Erythroblast (primary cell): ENCODE measurements at regions not wholly inside any gene's neighbourhood (a gene's known extent, or its start where the extent isn't known, plus 50 kb on each side); places are given as distances from the start of the nearest gene placed in this dataset.

Experiments used
- DNase-seq, 2 experiments: peaks; one replicate each; lab custom pipeline; 2025; lab: John Stamatoyannopoulos, UW
- GATA1 ChIP-seq: IDR thresholded peaks from 2 replicates; pipeline ENCODE4 v1.6.1; 2011; ENCODE audit warnings: low read depth, mild to moderate bottlenecking, control low read depth, low read length, moderate library complexity
- POLR2A ChIP-seq: IDR thresholded peaks from 2 replicates; pipeline ENCODE4 v1.6.1; 2011; ENCODE audit warnings: mild to moderate bottlenecking, low read length

DNA sequence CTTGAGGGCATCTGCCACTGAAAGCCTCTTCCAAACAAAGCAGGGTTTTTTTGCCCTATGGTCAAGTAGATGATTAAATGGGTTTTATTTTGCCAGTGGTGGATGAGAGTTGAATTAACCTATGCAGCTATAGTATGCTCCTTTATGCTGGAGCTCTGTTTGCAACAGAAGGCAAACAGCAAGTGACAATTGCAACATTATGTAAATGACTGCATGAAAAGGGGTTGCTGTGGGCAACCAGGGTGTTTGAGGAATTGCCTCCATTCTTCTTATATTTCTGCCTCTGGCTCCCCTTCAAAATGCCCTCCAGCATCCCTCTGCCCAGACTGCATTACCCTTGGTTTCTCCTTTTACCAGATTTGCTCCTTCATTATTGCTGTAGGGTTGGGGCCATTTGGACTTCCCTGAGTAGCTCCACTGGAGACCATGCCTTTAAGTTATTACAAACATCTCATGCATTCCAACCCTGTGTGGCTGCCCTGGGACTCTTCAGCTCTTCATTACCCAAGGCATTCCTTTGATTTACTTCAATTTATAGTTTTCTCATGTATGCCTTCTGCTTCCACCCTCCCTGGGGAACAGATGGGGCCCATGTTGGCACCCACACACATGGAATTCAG lies 398.4 kb downstream of the PRDM2 start:
- TF ChIP-seq GATA1 (no peak), POLR2A (no peak)
- no peak for DNase-seq

DNA sequence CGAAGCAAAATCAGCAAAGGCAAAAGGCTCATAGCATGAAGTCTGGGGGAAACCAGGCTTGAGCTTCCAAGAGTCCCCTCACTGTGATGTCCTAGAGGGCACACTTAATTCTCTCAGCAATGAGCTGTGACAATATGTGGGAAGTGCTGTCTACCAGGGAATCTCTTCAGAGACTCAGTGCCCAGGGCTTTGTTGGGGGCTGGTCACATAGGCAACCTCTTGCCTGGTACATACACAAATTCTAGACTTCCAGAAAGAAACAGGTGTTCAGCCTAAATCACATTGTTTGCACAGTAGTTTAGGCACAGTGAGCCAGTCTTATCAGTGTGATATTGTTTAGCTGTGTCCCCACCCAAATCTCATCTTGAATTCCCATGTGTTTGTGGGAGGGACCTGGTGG lies 400.5 kb downstream of the PRDM2 start:
- TF ChIP-seq POLR2A (no peak), GATA1 (no peak)

DNA sequence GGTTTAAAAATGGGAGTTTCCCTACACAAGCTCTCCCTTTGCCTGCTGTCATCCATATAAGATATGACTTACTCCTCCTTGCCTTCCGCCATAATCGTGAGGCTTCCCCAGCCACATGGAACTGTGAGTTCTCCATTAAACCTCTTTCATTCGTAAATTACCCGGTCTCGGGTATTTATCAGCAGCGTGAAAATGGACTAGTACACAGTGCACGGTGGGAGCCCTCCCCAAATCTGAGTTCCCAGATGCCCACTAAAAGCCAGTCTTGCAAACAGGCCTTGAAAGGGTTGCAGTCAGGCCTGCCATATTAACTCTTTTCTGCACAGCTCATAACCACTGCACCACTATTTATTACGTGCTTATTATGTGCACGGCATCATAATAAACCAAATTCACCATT lies 400.9 kb downstream of the PRDM2 start:
- no peak for TF ChIP-seq GATA1
- no peak for TF ChIP-seq POLR2A
- no peak for DNase-seq

More for the DNA sequence above, 400.5 kb downstream of the PRDM2 start:
- DNase-seq, result no peak

DNA sequence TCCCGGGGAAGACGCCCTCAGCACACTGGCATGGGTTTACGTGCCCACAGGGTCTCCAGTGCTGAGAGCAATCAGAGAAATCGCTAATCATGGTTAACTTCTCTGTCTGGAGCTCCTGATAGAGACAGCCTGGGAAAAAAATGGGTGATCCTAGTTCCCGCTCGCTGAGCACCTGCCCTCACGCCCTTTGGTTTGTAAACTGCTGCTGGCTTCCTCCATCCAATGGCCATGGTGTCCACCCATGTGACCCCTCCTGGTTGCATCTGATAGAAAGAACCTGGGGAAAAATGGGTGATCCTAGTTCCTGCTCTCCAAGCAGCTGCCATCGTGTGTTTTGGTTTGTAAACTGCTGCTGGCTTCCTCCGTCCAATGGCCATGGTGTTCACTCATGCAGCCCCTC lies 402.2 kb downstream of the PRDM2 start:
- DNase-seq, result no peak
- TF ChIP-seq GATA1, result no peak
- TF ChIP-seq POLR2A, result no peak

DNA sequence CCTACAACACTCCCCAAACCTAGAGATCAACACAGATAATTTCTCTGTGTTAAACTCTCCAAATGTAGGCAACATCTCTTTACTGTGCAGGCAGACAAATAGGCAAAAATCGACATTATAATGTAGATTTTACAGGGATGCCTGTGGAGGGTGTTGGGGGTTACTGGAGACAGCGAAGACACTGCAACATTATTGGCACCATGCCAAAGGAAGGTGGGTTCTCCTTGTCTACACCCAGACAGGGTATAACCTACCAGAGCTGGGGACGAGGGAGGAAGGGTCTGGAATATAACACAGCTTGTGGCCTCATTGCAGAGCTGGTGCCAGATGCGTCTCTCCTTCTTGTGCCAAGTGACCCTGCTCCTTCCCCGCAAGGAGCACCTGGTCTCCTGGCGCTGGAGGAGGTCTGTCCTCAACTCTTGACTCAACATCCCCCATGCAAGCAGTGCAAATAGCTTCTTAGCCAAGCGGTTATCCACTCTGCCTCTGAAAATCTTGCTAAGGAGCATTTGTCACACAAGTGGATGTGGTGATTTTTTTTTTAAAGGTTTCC lies 404.0 kb downstream of the PRDM2 start:
- TF ChIP-seq POLR2A, result no peak
- TF ChIP-seq GATA1, result no peak
- no peak for DNase-seq

DNA sequence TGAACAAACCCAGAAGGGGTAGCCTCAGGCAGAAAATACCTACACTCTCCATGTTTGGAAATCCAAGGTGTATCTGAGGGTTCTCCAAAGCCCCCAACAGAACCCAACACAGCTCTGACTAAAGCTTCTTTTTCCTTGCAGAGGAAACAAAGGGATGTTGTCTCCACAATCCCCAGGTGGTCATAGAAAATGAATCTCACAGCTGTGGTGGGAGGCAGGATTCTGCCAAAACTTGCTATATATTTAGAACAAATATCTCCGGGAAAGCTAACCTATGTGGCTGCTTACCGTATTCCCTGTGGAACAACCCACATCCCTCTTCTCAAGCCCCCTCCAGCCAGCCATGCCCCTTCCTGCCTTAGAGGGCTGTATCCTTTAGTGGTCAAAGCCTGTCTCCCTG lies 406.1 kb downstream of the PRDM2 start:
- TF ChIP-seq GATA1 (no peak), POLR2A (no peak)
- no peak for DNase-seq

DNA sequence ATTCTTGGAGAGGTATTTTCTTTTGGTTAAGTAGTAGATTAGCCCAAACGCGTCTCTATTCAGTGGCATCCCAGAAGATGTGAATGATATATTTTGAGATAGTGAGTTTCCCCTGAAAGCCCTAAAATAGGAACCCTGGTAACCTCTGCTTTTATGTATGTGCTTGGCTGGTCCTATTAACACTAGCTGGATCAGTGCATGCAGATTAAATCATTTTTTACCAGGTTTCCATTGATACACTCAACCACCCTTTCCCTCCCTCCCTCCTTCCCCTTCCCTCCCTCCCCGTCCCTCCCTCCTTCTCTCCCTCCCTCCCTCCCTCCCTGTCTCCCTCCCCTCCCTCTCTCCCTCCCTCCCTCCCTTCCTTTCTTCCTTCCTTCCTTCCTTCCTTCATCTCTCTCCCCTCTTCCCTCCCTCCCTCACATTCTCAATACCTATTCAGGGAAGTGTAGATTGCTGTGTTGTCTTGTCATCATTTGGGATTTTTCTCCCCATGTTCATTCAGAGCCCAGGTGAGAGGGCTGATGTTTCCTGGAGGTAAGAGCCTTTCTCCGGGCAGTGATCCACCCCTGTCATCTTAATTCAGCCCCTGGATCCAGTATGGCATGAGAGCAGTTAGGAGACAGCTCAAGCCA lies 406.8 kb downstream of the PRDM2 start:
- DNase-seq, result no peak
- TF ChIP-seq POLR2A, result no peak
- TF ChIP-seq GATA1, result no peak

DNA sequence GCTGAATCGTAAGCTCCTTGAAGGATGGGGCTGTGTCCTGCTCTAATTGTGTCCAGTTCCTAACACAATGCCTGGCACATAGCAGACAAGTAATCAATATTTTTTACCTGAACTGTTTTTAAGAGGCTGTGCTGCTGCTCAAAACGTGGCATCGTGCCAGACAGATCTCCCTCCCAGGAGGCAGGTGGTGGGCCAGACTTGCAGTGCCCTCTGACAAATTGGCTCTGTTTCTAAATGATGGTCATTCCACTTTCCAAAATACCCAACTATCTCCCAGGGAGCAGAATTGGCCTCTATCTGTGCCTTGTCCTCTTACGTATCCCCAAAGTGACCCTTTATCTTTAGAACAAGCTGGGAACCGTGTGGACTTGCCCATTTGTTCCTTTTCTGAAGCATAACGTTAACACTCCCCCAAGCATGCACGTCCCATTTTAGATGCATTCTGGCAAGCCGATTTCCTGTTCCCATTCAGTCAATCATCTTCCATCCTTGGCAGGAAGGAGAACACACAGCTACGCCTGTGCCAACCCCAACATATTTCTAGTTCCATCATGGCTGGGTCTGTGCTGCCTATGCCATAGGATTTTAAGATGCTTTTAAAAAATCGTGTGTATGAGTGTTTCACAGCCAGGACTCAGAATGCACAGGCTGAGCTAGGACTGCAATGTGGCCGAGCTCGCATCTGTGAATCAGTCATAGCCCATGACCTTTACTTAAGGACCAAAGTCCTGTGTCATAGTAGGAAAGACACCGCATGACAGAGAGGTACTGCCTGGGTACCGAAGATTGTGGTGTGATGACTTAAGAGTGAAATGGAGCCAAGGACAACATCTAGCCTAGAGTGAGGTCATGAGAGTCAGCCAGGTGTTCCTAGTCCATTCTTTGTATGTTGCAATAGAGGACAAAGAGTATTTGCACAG lies 408.6 kb downstream of the PRDM2 start:
- no peak for TF ChIP-seq GATA1
- TF ChIP-seq POLR2A, result no peak
- no peak for DNase-seq

DNA sequence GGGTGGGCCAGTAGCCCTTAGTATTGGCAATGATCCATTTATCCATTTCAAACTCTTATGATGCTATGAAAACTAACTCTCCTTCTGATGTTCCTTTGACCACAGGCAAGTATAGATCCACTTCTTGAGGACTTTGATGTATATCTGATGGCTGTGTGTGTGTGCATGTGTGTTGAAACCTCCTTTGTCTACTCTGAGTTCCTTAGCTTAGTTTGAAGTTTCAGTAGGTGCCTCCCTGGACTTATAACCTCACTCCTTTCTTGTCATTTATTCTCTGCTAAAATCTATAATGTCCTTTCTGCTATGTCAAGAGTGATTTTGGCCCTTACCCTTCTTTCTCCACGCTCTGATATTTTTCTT lies 409.3 kb downstream of the PRDM2 start:
- no peak for DNase-seq
- no peak for TF ChIP-seq GATA1
- TF ChIP-seq POLR2A, result no peak

DNA sequence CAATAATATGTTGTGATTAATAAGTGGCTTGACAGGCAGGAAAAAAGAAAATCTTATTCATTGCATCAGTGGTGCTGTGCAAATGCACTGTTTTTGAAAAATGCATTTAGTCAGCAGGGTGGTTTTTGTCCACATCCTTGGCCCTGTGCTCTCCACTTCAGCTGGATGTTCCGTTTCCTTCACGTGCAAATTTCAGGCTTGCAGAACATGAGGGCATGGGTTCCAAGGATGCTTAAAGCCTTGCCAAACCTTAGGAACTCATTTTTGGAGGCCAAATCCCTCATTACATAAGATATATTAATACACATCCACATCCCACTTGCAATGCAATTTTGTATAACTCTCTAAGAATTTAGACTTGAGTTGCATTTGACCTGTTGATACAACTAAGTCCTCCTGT lies 410.1 kb downstream of the PRDM2 start:
- no peak for TF ChIP-seq POLR2A
- no peak for TF ChIP-seq GATA1
- no peak for DNase-seq

DNA sequence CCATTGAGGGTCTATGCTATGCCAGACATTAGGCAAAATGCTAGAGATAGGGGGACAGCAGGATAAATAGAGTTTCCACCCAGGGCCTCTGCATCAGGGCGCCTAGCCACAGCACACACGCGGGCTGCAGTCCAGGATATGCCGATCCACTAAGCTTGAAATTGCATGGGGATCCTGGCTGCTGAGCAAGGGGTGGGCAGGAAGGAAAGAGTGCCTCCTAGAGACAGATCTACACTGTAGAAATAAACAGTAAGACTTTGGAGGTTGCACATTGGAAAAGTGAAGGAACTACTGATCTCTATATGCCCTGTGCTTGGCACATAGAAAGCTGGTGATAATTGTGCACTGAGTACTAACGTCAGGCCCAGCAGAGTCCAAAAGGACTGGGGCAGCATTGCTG lies 411.1 kb downstream of the PRDM2 start:
- no peak for DNase-seq
- TF ChIP-seq GATA1, result no peak
- no peak for TF ChIP-seq POLR2A

DNA sequence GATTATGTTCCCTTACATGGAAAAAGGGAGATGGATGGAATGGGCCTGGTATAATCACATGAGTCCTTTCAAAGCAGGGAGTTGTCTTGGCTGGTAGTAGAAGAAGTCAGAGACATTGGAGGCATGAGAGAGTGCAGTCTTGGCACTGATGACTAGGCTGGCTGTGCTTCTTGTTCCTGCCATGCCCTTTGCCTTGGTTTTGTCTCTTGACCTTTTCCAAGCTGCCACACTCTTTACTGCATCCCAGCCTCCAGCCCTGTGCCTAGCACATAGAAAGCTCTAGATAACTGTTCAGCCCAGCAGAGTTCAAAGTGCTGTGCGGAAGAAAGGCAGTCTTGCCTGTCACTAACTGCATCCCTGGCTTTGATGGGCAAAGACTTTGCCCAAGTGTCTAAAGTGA lies 412.6 kb downstream of the PRDM2 start:
- TF ChIP-seq POLR2A, result no peak
- TF ChIP-seq GATA1, result no peak

DNA sequence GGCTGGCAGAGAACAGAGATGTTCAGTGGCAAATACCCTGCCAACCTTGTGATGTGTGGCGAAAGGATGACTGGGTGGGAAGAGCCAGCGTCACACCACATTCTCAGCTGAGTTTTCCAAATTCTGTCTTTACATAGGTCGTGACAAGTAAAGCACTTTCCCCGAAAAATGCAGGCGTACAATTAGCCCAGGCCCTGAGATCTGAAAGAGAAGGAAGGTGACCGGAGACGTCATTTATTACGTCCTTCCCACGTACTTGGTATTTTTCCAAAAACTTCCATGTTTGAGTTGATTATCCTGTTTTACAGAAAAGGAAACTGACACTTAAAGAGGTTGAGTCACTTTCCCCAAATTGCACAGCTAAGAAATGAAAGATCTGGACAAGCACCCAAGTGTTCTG lies 413.3 kb downstream of the PRDM2 start:
- TF ChIP-seq GATA1, result no peak
- TF ChIP-seq POLR2A, result no peak
- no peak for DNase-seq

More for the DNA sequence above, 412.6 kb downstream of the PRDM2 start:
- no peak for DNase-seq

DNA sequence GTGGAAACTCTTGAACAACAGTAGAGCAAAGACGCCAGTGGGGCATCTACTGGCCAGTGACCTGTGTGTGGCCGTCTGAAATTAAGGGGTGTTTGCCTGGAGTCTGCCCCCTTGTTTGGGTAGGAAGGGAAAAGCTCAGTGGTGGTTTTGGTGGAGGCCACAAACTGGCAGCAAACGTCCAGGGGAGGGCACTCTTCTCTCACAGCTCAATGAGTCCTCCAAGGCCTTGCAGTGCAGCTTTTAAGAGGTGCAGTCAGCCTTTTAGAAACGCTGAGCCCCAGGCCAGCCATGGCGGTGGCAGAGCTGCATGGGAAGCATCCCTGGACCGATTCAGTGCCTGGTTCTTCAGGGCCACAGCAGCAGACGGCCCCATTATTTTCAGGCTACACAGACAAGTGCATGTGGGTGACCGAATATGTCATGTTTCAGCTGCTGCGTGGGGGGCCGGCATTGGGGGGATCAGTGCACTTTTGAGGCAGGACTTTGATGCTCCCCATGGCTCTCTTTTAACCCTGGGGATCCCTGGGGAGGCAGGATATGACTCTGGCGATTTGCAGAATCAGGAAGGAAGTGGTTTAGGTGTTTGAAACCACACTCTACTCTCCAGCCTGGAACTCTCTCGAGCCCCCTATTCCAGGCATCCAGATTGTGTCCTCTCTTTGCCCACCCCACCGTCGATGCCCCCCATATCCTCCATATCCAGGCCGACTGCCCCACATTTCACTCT lies 414.0 kb downstream of the PRDM2 start:
- peak in 1 of 2 experiments; percentile 11 for DNase-seq
- TF ChIP-seq POLR2A (no peak), GATA1 (no peak)

DNA sequence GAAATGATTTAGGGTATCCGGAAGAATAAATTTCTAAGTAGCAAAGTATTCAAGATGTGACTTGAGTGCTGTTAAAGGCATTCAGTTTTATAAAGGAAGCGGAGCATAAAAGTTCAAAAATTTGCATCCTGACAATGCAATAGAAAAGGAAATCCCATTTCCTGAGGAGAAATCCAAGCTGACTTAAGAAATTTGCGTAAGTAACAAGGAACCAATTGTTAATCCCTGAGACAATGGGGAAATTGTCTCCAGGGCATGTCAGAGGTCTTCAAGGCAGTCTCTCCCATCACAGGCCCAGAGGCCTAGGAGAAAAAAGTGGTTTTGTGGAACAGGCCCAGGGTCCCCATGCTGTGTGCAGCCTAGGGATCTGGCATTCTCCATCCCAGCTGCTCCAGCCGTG lies 416.0 kb downstream of the PRDM2 start:
- no peak for DNase-seq
- TF ChIP-seq POLR2A, result no peak
- no peak for TF ChIP-seq GATA1
